MM.1S (cell line): ENCODE measurements at regions not wholly inside any gene's neighbourhood (a gene's known extent, or its start where the extent isn't known, plus 50 kb on each side); places are given as distances from the start of the nearest gene placed in this dataset.

Experiments
- EZH2 ChIP-seq: fragments of 300-600 bp; sonication (generic); optimal IDR thresholded peaks from 2 replicates; pipeline ENCODE3; 2017; ENCODE audit warnings: low read depth, mild to moderate bottlenecking, antibody characterized with exemption, low read length, mixed read lengths
- EZH2phosphoT487 ChIP-seq: fragments of 300-600 bp; sonication (generic); IDR thresholded peaks from 2 replicates; pipeline ENCODE4 v1.6.1; 2018; ENCODE audit warnings: antibody characterized with exemption, low read length
- TF ChIP-seq, protein P1 (sequence below): fragments of 300-600 bp; sonication (generic); IDR thresholded peaks from 2 replicates; pipeline ENCODE4 v1.5.1; 2016; ENCODE audit warnings: antibody characterized with exemption, low read length, mixed read lengths

DNA sequence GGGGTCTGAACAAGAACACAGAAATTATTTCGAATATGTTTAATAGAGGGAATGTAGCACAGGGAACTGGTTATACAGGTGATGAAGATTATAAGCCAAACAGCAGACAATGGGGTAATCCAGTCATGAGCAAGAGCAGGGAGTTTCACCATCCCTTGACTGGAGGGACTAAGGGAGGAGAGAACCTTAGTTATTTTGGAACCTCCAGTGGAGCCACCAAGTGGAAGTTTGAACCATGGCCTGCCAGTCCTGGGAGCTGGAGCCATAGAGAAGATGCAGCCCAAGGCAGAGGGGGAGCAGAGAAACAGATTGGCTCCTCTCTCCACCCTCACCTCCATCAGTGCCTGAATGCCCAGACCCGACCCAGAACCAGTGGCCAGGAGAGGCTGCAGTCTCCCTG is 264.6 kb upstream of the RASGEF1B start:
- TF ChIP-seq, protein P1, sequence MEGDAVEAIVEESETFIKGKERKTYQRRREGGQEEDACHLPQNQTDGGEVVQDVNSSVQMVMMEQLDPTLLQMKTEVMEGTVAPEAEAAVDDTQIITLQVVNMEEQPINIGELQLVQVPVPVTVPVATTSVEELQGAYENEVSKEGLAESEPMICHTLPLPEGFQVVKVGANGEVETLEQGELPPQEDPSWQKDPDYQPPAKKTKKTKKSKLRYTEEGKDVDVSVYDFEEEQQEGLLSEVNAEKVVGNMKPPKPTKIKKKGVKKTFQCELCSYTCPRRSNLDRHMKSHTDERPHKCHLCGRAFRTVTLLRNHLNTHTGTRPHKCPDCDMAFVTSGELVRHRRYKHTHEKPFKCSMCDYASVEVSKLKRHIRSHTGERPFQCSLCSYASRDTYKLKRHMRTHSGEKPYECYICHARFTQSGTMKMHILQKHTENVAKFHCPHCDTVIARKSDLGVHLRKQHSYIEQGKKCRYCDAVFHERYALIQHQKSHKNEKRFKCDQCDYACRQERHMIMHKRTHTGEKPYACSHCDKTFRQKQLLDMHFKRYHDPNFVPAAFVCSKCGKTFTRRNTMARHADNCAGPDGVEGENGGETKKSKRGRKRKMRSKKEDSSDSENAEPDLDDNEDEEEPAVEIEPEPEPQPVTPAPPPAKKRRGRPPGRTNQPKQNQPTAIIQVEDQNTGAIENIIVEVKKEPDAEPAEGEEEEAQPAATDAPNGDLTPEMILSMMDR: no peak
- TF ChIP-seq EZH2phosphoT487 (no peak), EZH2 (no peak)
